ENCODE measurements at regions not wholly inside any gene's neighbourhood (a gene's known extent, or its start where the extent isn't known, plus 50 kb on each side); places are given as distances from the start of the nearest gene placed in this dataset.
A peak's percentile ranks its signal among the peaks of the same experiment; 100 is the strongest.

- Histone ChIP-seq H3K27me3 (ENCODE audit: control insufficient read depth in 1 of 2, insufficient read depth in 2 of 2, low read length in 2 of 2) (no peaks in the 10 kb centered on the region), H3K4me1 (ENCODE audit: insufficient read depth, low read length) (no peaks in the 10 kb centered on the region), H3K9me3 (ENCODE audit: low read length) (peaks cover 64% of the 10 kb centered on the region), H3K79me2 (ENCODE audit: insufficient read depth, low read length) (no peaks in the 10 kb centered on the region), H3K4me3 (replicated peaks in 1 of 3; ENCODE audit: insufficient read depth in 1 of 3, low read depth in 2 of 3, low read length in 3 of 3) (no peak overlapping the region), H3K36me3 (replicated peaks in 1 of 2; ENCODE audit: control insufficient read depth in 1 of 2, insufficient read depth in 2 of 2, low read length in 2 of 2) (no peaks in the 10 kb centered on the region), H4K20me1 (ENCODE audit: insufficient read depth, low read length) (no peaks in the 10 kb centered on the region), H3K9ac (ENCODE audit: insufficient read depth, low read depth, low read length) (no peak overlapping the region), H2AFZ (ENCODE audit: low read length) (no peak overlapping the region), H3K4me2 (ENCODE audit: low read depth, low read length) (no peak overlapping the region), H3K27ac (ENCODE audit: extremely low read length, insufficient read depth, low read length) (no peak overlapping the region)
- WGBS (ENCODE audit: low lambda C conversion rate) = 3% methylated on average over 2 of the region's 2 CpGs
- in situ Hi-C loops (cut with HindIII; ENCODE audit: extremely low pct_ligation_motif_present, low pct_unique_long_range_greater_than_20kb) = no loop called here
- FAIRE-seq (no peak), DNase-seq (ENCODE audit: low spot score) (no peak), ATAC-seq (no peak)
- ChIA-PET POLR2A (no interaction called here), CTCF (ENCODE audit: low intra/inter-chr PET ratio, low total read pairs) (no interaction called here)
- no TSS peak for BruUV-seq (replicated peaks)
- intact Hi-C loops (cut with micrococcal nuclease; ENCODE audit: unreplicated experiment) = no loop called here
- TF ChIP-seq THYN1 (CRISPR knock-in tag; IDR thresholded peaks at IDR 0.05; ENCODE audit: borderline replicate concordance, low read depth) (no peak), CEBPB (IDR thresholded peaks at IDR 0.05; ENCODE audit: borderline replicate concordance, low read depth, low read length) (peak; percentile 83), GABPB1 (CRISPR knock-in tag; IDR thresholded peaks at IDR 0.05) (no peak), CBX5 (CRISPR knock-in tag; IDR thresholded peaks at IDR 0.05; ENCODE audit: borderline replicate concordance) (no peak)
Measured at GRCh38 chr18:51848702-51849101, 491.3 kb upstream of the DCC start.

DNA sequence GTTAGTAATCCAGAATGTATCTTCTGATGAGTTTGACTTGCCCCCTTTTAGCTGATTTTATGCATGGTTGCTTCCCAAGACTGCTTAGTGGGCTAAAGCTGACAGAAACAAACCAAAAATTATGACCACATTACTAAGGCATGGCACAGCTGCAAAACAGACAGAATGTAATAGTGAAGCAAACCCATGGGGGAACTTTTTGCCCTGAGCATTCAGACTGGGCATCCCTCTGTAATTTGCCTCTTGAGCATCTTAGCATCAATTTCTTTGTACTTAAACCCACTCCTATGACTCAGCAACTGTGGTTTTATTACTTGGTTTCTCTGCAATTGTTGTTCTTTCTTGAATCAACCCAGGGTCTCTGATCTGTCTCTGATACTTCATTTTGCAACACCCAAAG is 487.3 kb upstream of the DCC start:
- Histone ChIP-seq H3K4me1 (ENCODE audit: insufficient read depth, low read length) (no peaks in the 10 kb centered on the region), H3K4me3 (replicated peaks in 1 of 3; ENCODE audit: insufficient read depth in 1 of 3, low read depth in 2 of 3, low read length in 3 of 3) (no peak overlapping the region), H2AFZ (ENCODE audit: low read length) (no peak overlapping the region), H3K79me2 (ENCODE audit: insufficient read depth, low read length) (no peaks in the 10 kb centered on the region), H3K36me3 (replicated peaks in 1 of 2; ENCODE audit: control insufficient read depth in 1 of 2, insufficient read depth in 2 of 2, low read length in 2 of 2) (no peaks in the 10 kb centered on the region), H4K20me1 (ENCODE audit: insufficient read depth, low read length) (no peaks in the 10 kb centered on the region), H3K9me3 (ENCODE audit: low read length) (peaks cover 65% of the 10 kb centered on the region), H3K9ac (ENCODE audit: insufficient read depth, low read depth, low read length) (no peak overlapping the region), H3K4me2 (ENCODE audit: low read depth, low read length) (no peak overlapping the region), H3K27ac (ENCODE audit: extremely low read length, insufficient read depth, low read length) (no peak overlapping the region), H3K27me3 (ENCODE audit: control insufficient read depth in 1 of 2, insufficient read depth in 2 of 2, low read length in 2 of 2) (no peaks in the 10 kb centered on the region)
- TF ChIP-seq KMT2A (CRISPR knock-in tag; IDR thresholded peaks at IDR 0.05) = no peak
- no peak for TF ChIP-seq MED8 (CRISPR knock-in tag; IDR thresholded peaks at IDR 0.05; ENCODE audit: insufficient replicate concordance)
- TF ChIP-seq MATR3 (CRISPR knock-in tag; IDR thresholded peaks at IDR 0.05) = no peak
- TF ChIP-seq HDAC1 (CRISPR knock-in tag; IDR thresholded peaks at IDR 0.05) = no peak
- no peak for TF ChIP-seq SALL1 (CRISPR knock-in tag; IDR thresholded peaks at IDR 0.05)
- TF ChIP-seq, protein P1, sequence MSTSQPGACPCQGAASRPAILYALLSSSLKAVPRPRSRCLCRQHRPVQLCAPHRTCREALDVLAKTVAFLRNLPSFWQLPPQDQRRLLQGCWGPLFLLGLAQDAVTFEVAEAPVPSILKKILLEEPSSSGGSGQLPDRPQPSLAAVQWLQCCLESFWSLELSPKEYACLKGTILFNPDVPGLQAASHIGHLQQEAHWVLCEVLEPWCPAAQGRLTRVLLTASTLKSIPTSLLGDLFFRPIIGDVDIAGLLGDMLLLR (CRISPR knock-in tag; IDR thresholded peaks at IDR 0.05) = no peak
- TF ChIP-seq SNRNP70 (IDR thresholded peaks at IDR 0.05; ENCODE audit: low read depth, low read length) = no peak
- no peak for TF ChIP-seq GMEB2 (CRISPR knock-in tag; IDR thresholded peaks at IDR 0.05; ENCODE audit: low read depth)
- no TSS peak for BruUV-seq (replicated peaks)
- in situ Hi-C loops (cut with HindIII; ENCODE audit: extremely low pct_ligation_motif_present, low pct_unique_long_range_greater_than_20kb) = no loop called here
- POLR2A ChIA-PET = no interaction called here
- CTCF ChIA-PET (ENCODE audit: low intra/inter-chr PET ratio, low total read pairs) = no interaction called here
- DNase-seq (ENCODE audit: low spot score) (no peak), FAIRE-seq (no peak), ATAC-seq (no peak)
- intact Hi-C loops (cut with micrococcal nuclease; ENCODE audit: unreplicated experiment) = no loop called here

Measured in HepG2 (cell line).